Thoracic aorta (tissue), 2 donors: ENCODE measurements at regions not wholly inside any gene's neighbourhood (a gene's known extent, or its start where the extent isn't known, plus 50 kb on each side); places are given as distances from the start of the nearest gene placed in this dataset.

ENCODE experiments used
- ATAC-seq: fragments of 150-250 bp; one replicate; pipeline ENCODE4 v1.8.0; 2017; ENCODE audit warnings: low read depth; ENCODE audit not compliant: insufficient number of reproducible peaks, low FRiP score
- DNase-seq: peaks from one replicate; pipeline ENCODE4 v3.0.0-alpha.2; 2020; ENCODE audit warnings: low spot score
- H3K27ac ChIP-seq, 2 donors: fragments of 200-600 bp; sonication (generic); 1 replicate in 1 of 2; 2 replicates in 1 of 2; pipeline ENCODE4 v1.5.1; 2016; ENCODE audit warnings: mild to moderate bottlenecking in 2 of 2, moderate library complexity in 2 of 2
- H3K27me3 ChIP-seq: fragments of 200-600 bp; sonication (generic); replicated peaks from 2 replicates; pipeline ENCODE4 v1.6.0; 2016; ENCODE audit warnings: mild to moderate bottlenecking; ENCODE audit not compliant: insufficient read depth
- H3K36me3 ChIP-seq: fragments of 200-600 bp; sonication (generic); one replicate; pipeline ENCODE4 v1.5.1; 2016
- H3K4me1 ChIP-seq, 2 donors: fragments of 200-600 bp; sonication (generic); 1 replicate in 1 of 2; 2 replicates in 1 of 2; pipeline versions ENCODE4 v1.5.1 to v1.6.0; 2016; ENCODE audit warnings: low read depth in 2 of 2, mild to moderate bottlenecking in 1 of 2; ENCODE audit not compliant: control insufficient read depth in 1 of 2
- H3K4me3 ChIP-seq: fragments of 200-600 bp; sonication (generic); 2 replicates; pipeline ENCODE4 v1.5.1; 2016; ENCODE audit warnings: mild to moderate bottlenecking
- H3K9me3 ChIP-seq: fragments of 200-600 bp; sonication (generic); 2 replicates; pipeline ENCODE4 v1.5.1; 2016
- CTCF ChIP-seq: fragments of 200-600 bp; sonication (generic); IDR thresholded peaks from one replicate; pipeline ENCODE4 v1.5.1; 2019; ENCODE audit warnings: antibody characterized with exemption

DNA sequence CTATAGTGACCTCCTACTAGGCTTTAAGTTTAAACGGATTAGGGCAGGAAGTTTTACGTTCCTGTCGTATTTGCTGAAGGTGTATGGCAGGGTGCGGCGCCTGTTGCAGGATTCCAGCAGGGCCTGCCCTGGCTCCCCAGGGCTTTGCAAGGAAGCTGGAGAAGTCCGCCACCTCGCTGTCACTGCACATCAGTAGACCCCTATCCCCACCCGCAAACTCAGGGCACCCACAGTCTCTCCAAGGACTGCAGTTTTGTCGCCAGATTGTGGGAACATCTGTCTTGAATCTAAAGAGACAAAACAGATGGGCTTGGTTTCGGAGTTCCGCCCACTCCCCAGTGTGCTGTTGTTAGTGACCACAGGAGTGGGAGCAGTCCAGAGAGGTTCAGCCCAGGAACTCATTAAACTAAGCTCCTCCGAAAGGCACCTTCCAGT lies 110.8 kb downstream of the CDC7 start:
- Histone ChIP-seq H3K36me3 (no peaks in the 10 kb centered on the region), H3K4me1 (no peaks in the 10 kb centered on the region), H3K4me3 (no peak overlapping the region), H3K27ac (no peak overlapping the region), H3K9me3 (no peaks in the 10 kb centered on the region), H3K27me3 (no peaks in the 10 kb centered on the region)
- DNase-seq (no peak), ATAC-seq (no peak)
- TF ChIP-seq CTCF: no peak

DNA sequence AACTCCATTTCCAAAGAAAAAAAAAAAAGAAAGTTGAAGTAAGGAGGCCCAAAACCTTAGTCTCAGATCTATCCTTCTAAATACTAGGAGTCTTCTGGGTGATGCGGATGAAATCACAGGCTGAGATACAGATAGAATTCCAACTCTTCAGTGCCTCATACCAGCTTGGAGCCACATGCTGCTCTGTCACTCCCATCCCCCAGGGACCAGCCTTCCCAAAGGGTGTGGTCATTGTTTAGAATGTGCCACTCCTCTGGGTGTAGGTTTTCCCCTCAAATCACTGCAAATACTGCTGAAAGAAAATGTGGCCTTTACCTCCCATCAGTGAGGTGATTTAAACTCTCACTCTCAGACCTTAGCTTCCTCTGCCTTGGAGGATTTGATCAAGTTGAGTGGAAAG lies 112.9 kb downstream of the CDC7 start:
- H3K4me3 ChIP-seq: no peak overlapping the region
- no peak for TF ChIP-seq CTCF
- no peaks in the 10 kb centered on the region for H3K9me3 ChIP-seq
- ATAC-seq (no peak), DNase-seq (no peak)
- no peaks in the 10 kb centered on the region for H3K27me3 ChIP-seq
- H3K27ac ChIP-seq: no peak overlapping the region
- H3K36me3 ChIP-seq: no peaks in the 10 kb centered on the region
- H3K4me1 ChIP-seq: no peaks in the 10 kb centered on the region

GRCh38 chr1:91616712-91617111 lies 116.1 kb downstream of the CDC7 start:
- Histone ChIP-seq H3K4me3 (no peak overlapping the region), H3K9me3 (no peaks in the 10 kb centered on the region), H3K27ac (no peak overlapping the region), H3K4me1 (peaks cover 4 to 6% of the 10 kb centered on the region in 2 donors), H3K27me3 (no peaks in the 10 kb centered on the region), H3K36me3 (no peaks in the 10 kb centered on the region)
- ATAC-seq (no peak), DNase-seq (no peak)
- TF ChIP-seq CTCF: no peak

DNA sequence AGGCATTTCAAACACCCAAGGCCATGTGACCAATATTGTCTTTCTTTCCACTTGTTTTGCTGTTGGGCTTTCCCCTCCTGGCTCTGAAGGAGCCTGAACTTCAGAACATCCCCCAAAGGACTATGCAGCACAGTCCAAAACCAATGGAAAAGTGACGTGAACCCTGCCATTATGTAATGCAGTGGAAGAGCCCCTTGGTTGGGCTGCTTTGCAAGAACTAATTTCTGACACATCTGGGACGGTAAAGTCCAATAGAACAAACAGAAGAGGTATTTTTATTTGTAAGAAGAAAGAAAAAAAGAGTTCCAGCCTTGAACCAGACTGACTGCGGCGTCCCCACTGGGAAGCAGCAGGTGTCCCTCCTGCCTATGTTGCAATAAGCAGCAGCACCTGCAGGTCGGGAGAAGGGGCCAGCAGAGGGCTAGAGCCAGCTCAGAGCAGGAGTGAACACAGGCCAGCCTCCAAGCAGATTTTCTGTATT lies 116.7 kb downstream of the CDC7 start:
- DNase-seq (no peak), ATAC-seq (no peak)
- Histone ChIP-seq H3K36me3 (no peaks in the 10 kb centered on the region), H3K9me3 (no peaks in the 10 kb centered on the region), H3K27me3 (no peaks in the 10 kb centered on the region), H3K4me3 (no peak overlapping the region), H3K27ac (no peak overlapping the region), H3K4me1 (peaks cover 9 to 12% of the 10 kb centered on the region in 2 donors)
- TF ChIP-seq CTCF: no peak

DNA sequence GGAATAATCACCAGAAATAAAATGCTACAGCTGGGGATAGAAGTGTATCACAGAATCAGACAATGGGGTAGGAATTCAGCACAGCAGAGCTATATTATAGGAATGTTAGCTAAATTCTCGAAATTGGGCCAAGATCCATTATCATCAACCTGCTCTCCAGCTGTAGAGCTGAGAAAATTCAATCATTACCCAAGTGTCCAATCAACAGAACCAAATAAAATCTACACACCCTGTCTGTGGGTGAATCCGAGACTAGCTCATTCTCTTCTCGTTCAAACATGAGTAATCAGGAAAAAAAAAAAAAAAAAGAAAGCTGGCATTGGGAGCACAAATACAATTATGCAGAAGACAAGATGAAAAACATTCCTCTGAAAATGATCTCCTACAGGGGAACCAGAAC lies 119.2 kb downstream of the CDC7 start:
- no peak for TF ChIP-seq CTCF
- H3K27ac ChIP-seq: no peak overlapping the region
- H3K27me3 ChIP-seq: no peaks in the 10 kb centered on the region
- no peaks in the 10 kb centered on the region for H3K36me3 ChIP-seq
- no peak for DNase-seq
- no peak overlapping the region for H3K4me3 ChIP-seq
- no peaks in the 10 kb centered on the region for H3K9me3 ChIP-seq
- H3K4me1 ChIP-seq: peaks cover 14 to 24% of the 10 kb centered on the region in 2 donors
- no peak for ATAC-seq
